Ecto neural progenitor cell (in vitro differentiated cells): ENCODE measurements at regions not wholly inside any gene's neighbourhood (a gene's known extent, or its start where the extent isn't known, plus 50 kb on each side); places are given as distances from the start of the nearest gene placed in this dataset.
"Not testable (repeated sequence)": the region's sequence is repeated elsewhere in the genome, so short reads cannot be mapped to it uniquely, and the experiment has no call there.

Experiments used
- DNase-seq: peaks from one replicate; pipeline ENCODE4 v3.0.0-alpha.2; 2018; ENCODE audit warnings: low spot score

DNA sequence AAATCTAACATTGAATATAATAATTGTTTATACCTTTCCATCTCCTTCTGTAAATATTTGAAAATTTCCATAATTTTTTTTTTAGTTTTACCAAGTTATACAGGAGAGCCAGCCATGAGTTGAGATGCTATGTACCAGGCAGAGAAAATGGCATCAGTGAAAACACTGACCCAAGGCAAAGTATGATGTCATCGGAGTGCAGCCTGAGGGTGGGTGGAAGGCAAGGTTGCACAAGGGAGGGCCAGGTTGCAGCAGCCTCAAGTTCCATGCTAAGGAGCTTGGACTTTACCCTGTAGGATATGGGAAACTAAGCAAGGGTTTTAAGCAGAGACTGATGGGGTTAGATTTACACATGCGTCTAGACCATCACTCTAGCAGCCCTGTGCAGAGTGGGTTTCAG is 441.1 kb downstream of the BCAT1 start:
- no peak for DNase-seq

DNA sequence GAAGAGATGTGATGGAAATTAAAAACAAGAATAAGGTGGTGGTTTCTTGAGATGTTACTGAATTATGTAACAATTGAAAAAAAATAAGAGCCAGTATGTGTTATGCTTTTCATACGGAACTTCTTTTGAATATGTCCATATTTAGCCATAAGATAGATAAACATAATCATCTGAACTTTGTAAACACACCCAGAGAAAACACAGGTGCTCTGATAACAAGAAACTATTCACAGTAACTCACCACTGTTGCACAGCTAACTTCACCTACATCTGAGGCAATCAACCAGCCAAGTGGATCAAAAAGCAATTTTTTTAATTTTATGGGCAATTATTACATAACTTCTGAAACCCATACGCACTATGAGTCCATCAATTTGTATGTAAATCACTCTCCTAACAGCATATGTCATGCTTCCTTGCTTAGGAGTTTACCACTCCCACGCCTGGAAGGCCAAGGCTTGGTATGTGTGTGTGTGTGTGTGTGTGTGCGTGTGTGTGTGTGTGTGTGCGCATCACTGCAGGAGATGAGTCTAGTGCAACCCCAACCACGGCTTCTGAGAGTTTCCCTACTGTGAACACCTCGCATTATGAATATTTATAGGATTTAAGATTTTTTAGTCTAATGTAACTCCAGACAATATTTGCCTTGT is 443.4 kb downstream of the BCAT1 start:
- DNase-seq = no peak

DNA sequence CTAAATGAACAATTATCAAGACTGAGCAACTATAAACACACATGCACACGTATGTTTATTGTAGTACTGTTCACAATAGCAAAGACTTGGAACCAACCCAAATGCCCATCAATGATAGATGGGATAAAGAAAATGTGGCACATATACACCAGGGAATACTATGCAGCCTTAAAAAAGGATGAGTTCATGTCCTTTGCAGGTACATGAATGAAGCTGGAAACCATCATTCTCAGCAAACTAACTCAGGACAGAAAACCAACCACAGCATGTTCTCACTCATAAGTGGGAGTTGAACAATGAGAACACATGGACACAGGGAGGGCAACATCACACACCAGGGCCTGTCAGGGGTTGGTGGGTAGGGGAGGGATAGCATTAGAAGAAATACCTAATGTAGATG is 445.4 kb downstream of the BCAT1 start:
- DNase-seq = not testable (repeated sequence)

DNA sequence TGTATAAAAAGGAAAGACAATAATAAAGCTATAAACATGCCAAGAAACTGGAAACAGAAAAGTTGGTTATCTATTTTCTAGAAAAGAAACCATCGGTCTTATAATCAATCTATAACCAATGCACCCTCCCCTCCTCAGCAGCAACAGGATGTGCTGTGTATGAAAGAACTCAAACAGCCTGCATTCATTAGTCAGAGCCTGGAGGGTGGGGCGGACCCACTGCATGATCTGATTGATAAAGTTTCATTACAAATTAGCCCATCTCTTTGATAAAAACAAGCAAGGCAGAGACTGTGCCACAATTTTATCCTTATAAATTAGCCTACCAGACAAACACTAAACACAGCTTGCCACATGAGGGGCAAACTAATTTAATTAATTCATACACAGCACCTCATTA is 448.1 kb downstream of the BCAT1 start:
- no peak for DNase-seq

DNA sequence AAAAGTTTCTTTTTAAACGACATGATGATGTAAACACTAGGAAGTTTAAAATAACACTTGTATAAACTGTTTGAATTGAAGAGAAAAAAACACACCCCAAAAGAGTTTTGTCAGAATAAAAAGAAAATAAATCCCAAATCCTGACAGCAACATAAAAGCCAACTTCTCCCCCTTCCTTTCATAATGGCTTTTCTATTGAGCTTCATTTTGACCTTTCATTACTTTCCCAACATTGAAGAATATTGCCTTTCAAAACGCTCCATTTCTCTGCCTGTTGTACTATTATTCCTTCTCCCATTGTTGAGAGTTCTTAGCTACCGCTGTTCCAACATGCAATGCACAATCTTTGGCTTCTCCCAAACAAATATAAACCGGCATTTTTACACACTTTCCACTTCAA is 448.5 kb downstream of the BCAT1 start:
- no peak for DNase-seq

DNA sequence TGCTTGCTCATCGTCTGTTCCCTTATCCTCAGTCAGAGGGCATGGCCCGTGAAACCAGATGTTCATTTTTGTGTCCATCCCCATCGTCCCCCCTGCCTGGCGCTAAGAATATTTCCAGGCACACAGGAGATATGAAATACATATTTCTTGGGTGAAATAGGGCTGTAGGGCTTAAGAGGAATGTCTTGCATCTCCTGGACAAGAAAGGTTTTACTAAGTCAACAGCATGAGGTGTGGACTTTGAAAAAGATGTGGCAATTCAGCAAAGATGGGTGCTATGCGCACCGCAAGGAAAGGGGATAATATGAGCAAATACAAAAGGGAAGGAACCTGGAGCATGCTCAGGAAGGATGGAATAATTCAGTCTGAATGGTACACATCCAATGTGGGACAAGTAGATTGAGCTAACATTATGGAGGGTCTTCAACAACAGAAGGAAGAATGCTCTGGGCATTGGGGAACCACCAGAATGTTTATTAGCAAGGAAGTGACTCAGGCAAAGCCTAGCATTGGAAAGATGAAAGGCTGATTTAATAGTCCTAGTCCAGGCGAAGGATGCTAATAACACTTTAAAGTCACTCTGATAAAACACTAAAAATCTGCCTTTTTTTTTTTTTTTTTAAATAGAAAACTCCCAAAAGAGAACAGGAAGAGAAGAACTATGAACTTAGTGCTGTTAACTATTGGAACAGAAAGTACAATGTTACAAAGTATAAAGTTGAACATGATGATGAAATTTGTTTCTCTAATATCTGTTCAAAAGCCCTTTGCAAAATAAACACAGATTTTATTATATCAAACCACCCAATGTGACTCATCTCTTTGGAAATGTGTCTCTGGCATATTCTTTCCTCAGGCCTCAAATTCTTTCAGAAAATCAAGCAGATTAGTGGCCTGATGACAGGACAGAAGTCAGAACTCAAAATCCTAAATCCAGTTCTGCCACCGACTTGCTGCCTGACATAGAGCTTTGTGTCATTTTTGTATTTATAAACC is 449.5 kb downstream of the BCAT1 start:
- no peak for DNase-seq

DNA sequence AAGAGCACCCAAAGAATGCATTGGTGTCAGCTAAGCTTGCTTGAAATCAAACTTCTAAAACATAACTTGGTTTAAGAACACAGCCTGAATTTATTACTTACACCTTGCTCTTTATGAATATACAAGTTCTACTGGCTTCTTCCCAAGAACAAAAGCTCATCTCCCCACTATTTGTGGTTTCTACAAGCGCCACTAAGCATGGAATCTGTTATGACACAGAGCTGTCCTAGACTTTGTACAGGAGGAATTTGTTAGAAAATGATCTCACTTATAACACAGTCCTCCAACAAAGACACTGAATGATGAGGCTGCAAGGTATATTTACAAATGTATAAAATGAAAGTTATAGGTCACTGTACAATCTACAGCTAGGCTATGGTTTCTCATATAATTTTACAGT is 452.1 kb downstream of the BCAT1 start:
- DNase-seq = no peak

DNA sequence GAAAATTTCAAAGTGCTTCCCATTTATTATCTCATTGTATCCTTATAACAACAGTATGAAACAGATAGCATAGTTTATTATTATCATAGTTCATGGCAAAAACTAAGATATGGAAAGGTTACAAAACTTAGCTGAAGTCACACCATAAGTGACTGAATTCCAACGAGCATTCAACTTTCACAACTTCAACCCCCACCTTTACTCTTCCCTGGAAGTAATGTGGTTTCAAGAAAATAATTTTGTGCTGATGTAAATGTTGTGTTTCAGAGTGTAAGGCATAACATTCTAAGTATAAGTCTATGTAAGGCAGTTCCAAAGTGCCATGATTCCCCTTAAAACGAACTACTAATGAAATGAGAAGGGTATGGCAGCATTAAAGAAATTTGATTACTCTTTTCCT is 454.5 kb downstream of the BCAT1 start:
- DNase-seq = no peak

- DNase-seq = no peak
Measured at GRCh38 chr12:24491968-24492367, 456.9 kb downstream of the BCAT1 start.

- no peak for DNase-seq
Measured at GRCh38 chr12:24489939-24490338, 459.0 kb downstream of the BCAT1 start.

- no peak for DNase-seq
Measured at GRCh38 chr12:24488906-24489619, 459.8 kb downstream of the BCAT1 start.

- no peak for DNase-seq
Measured at GRCh38 chr12:24488091-24488596, 460.8 kb downstream of the BCAT1 start.

- no peak for DNase-seq
Measured at GRCh38 chr12:24487606-24488005, 461.3 kb downstream of the BCAT1 start.

DNA sequence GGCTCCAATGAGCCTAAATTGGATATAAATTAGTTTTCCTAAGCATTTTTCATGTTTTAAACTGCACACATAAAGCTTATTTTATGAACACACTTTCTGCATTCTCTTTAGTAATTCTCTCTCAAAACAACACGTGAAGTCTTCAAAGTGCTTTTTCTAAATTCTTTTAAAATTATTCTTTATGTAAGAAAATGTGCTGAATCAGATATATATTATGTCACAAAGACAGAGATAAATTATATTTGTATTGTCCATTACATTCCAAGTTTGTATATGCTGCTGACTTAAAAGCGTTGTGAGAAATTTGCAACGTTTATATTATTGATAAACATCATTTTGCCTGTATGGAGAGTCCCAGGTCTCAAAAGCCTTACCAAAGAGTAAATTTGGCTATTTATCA is 465.2 kb downstream of the BCAT1 start:
- no peak for DNase-seq

- DNase-seq = no peak
Measured at GRCh38 chr12:24482882-24483604, 465.9 kb downstream of the BCAT1 start.

- no peak for DNase-seq
Measured at GRCh38 chr12:24482044-24482443, 466.9 kb downstream of the BCAT1 start.

DNA sequence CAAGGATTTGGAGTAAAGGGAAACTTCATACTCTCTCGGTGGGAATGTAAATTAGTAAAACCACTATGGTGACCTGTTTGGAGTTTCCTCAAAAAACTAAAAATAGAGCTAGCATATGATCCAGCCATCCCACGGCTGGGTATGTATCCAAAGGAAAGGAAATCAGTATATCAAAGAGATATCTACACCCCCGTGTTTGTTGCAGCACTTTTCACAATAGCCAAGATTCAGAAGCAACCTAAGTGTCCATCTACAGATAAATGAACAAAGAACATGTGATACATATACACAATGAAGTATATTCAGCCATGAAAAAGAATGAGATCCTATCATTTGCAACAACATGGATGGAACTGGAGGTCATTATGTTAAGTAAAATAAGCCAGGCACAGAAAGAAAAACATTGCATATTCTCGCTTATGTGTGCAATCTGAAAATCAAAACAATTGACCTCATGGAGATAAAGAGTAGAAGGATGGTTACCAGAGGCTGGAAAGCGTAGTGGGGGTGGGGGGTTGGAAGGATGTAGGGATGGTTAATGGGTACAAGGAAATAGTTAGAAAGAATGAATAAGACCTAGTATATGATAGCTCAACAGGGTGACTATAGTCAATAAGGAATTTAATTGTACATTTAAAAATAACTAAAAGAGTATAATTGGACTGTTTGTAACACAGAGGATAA is 468.0 kb downstream of the BCAT1 start:
- no peak for DNase-seq

GRCh38 chr12:24479131-24479530 is 469.8 kb downstream of the BCAT1 start:
- no peak for DNase-seq

DNA sequence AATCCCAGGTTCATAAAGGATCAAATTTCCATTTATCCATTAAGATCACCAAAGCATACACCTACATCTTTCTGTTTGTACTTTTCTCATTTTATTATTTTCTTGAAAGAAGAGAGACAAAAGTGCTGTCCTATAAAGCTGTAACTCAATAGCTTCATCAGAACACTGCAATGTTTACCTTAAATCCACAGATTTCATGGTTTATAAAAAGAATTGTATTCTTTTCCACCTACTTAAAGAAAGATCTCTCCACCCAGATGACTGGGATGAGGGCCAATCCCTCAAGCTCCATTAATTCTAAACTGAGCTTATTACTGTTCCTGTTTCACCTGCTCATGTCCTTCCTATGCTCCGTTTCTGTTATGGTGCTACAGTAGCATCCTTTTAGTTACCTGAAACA is 470.6 kb downstream of the BCAT1 start:
- no peak for DNase-seq

DNA sequence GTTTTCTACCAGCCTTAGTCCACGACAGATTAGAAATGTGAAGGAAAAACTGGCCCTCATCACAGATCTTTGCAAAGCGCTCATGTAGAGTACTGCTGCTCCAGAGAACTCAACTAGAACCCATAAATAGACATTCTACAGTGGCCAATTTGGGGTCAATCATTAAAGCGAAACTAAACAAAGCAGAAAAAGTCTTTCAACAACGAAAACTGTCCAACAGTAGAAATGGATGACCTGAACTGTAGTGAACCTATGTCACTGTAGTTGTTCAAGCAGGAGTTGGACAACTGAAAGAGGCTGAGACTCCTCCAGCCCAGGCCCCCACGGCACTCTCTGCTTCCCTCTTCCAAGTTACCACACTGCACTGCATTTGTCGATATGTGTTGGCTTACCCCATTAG is 472.6 kb downstream of the BCAT1 start:
- no peak for DNase-seq

DNA sequence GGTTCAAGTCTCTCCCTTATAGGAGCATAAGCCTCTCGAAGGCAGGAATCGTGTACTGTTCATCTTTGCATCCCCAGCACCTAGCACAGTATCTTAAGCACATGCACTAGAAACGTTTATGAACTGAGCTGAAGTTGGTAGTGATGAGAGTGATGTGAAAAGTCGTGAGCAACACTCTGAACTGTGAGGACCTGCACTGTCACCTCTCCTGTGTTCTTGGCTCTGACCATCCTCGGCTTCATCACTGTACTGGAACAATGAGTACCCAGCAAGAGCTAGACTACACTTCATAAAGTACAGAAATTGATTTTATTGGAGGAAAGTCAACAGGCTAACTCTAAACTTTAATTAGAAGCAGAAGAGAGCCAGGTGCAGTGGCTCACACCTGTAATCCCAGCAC is 473.6 kb downstream of the BCAT1 start:
- DNase-seq = no peak
